ENCODE measurements at regions not wholly inside any gene's neighbourhood (a gene's known extent, or its start where the extent isn't known, plus 50 kb on each side); places are given as distances from the start of the nearest gene placed in this dataset.

DNA sequence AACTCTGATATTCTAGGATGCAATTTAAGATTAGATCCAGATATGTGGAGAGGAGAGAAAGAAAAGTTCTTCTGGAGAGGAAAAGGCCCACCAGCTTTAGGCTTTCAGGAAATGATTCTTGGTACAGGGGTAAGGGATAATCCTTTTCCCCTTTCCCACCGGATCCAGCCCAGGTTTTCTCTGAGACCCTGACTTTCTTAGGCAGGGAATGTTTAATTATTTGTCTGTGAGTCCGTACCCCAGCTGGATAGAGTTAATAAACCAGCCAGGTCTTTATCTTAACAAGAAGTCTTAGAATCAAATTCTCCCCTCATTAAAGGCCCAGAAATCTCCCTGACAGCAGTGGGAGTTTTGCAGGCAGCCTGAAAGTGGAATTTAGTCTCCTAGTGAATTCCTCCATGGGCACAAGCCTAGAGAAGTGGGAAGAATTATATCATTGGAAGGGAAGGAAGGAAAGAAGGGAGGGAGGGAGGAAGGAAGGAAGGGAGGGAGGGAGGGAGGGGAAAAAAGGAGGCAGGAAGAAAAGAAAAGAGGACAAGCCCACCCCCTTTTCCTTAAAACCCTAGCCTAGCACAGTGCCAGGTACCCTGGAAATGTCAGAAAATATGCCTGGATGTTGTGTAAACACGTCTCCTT is 189.0 kb downstream of the PLPP3 start:
- no peak overlapping the region for H3K27ac ChIP-seq
- 55 to 56% methylated on average over 3 of the region's 3 CpGs for WGBS, 2 donors

GRCh38 chr1:56389813-56390212 is 189.6 kb downstream of the PLPP3 start:
- TF ChIP-seq POLR2A (IDR thresholded peaks at IDR 0.05): no peak
- TF ChIP-seq, protein P1, sequence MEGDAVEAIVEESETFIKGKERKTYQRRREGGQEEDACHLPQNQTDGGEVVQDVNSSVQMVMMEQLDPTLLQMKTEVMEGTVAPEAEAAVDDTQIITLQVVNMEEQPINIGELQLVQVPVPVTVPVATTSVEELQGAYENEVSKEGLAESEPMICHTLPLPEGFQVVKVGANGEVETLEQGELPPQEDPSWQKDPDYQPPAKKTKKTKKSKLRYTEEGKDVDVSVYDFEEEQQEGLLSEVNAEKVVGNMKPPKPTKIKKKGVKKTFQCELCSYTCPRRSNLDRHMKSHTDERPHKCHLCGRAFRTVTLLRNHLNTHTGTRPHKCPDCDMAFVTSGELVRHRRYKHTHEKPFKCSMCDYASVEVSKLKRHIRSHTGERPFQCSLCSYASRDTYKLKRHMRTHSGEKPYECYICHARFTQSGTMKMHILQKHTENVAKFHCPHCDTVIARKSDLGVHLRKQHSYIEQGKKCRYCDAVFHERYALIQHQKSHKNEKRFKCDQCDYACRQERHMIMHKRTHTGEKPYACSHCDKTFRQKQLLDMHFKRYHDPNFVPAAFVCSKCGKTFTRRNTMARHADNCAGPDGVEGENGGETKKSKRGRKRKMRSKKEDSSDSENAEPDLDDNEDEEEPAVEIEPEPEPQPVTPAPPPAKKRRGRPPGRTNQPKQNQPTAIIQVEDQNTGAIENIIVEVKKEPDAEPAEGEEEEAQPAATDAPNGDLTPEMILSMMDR (IDR thresholded peaks at IDR 0.05): no peak
- TF ChIP-seq EP300 (IDR thresholded peaks at IDR 0.05): no peak
- Histone ChIP-seq H3K36me3 (no peaks in the 10 kb centered on the region), H3K27ac (no peak overlapping the region), H3K4me3 (no peak overlapping the region), H3K4me1 (peaks cover 0 to 4% (median 0%) of the 10 kb centered on the region in 4 donors), H3K27me3 (no peaks in the 10 kb centered on the region), H3K9me3 (no peaks in the 10 kb centered on the region)
- no peak for DNase-seq (ENCODE audit: low spot score in 2 of 2)
- WGBS, 2 donors: 82 to 95% methylated on average over 2 of the region's 2 CpGs

More for the DNA sequence above, 189.0 kb downstream of the PLPP3 start:
- H3K9me3 ChIP-seq: no peaks in the 10 kb centered on the region
- peaks cover 0 to 4% (median 0%) of the 10 kb centered on the region in 4 donors for H3K4me1 ChIP-seq
- H3K36me3 ChIP-seq: no peaks in the 10 kb centered on the region
- no peak overlapping the region for H3K4me3 ChIP-seq
- no peak for TF ChIP-seq EP300 (IDR thresholded peaks at IDR 0.05)
- TF ChIP-seq POLR2A (IDR thresholded peaks at IDR 0.05): no peak
- TF ChIP-seq, protein P1 (IDR thresholded peaks at IDR 0.05): no peak
- no peak for DNase-seq (ENCODE audit: low spot score in 2 of 2)
- H3K27me3 ChIP-seq: no peaks in the 10 kb centered on the region

DNA sequence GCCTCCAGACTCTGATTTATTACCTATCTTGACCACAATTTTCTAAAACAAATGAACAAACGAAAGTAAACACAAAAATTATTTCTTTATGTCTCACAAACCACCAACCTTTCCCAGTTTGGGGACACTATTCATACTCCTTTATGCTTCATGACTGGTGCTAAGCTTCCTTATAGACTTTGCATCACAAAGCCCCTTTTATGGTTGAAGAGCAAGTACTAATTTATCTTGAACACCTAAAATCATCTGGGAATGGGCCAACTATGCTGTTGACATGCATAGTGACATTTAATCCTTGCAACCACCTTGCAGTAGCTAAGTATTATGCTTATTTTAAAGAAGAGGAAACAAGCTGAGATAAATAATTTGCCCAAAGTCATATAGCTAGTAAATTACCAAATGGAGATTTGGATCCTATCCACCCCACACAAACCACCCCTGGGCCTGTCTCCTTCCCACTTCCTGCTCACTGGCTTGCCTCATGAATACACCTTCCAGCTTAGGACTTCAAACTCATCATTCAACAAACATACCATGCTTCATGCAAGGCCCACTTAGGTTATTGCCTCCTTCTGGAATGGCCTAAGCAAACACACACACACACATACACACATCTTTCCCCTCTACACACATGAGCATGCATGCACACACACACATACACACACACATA is 192.2 kb downstream of the PLPP3 start:
- no peak for DNase-seq (ENCODE audit: low spot score in 2 of 2)
- no peaks in the 10 kb centered on the region for H3K36me3 ChIP-seq
- H3K4me1 ChIP-seq: no peaks in the 10 kb centered on the region
- H3K27me3 ChIP-seq: no peaks in the 10 kb centered on the region
- 77 to 81% methylated on average over 1 of the region's 1 CpG for WGBS, 2 donors
- H3K9me3 ChIP-seq: no peaks in the 10 kb centered on the region
- H3K4me3 ChIP-seq: no peak overlapping the region
- no peak overlapping the region for H3K27ac ChIP-seq
- no peak for TF ChIP-seq EP300 (IDR thresholded peaks at IDR 0.05)
- TF ChIP-seq, protein P1 (IDR thresholded peaks at IDR 0.05): no peak
- no peak for TF ChIP-seq POLR2A (IDR thresholded peaks at IDR 0.05)

DNA sequence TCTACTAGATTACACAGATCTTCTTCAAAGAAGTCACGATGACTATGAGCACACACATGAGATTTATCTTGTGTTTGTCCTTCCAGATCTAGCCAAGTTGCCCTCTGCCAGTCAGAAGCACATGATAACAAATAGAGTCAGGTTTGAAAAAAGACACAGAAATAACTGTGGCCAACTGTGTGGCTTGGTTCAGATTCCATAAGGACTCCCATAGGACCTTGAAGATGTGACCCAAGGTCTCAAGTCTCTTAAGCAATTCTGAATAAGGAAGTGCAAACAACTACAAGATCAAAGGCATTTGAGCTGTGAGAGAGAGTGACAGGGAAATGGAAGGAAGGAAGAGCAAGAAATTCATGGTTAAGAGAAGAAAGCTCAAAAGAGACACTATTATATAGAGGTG is 194.0 kb downstream of the PLPP3 start:
- Histone ChIP-seq H3K36me3 (no peaks in the 10 kb centered on the region), H3K27me3 (no peaks in the 10 kb centered on the region), H3K4me1 (no peaks in the 10 kb centered on the region), H3K27ac (no peak overlapping the region), H3K4me3 (no peak overlapping the region), H3K9me3 (no peaks in the 10 kb centered on the region)
- no peak for DNase-seq (ENCODE audit: low spot score in 2 of 2)
- TF ChIP-seq EP300 (IDR thresholded peaks at IDR 0.05) (no peak), POLR2A (IDR thresholded peaks at IDR 0.05) (no peak)
- TF ChIP-seq, protein P1 (IDR thresholded peaks at IDR 0.05): no peak
- WGBS, 2 donors: 77 to 83% methylated on average over 1 of the region's 1 CpG

DNA sequence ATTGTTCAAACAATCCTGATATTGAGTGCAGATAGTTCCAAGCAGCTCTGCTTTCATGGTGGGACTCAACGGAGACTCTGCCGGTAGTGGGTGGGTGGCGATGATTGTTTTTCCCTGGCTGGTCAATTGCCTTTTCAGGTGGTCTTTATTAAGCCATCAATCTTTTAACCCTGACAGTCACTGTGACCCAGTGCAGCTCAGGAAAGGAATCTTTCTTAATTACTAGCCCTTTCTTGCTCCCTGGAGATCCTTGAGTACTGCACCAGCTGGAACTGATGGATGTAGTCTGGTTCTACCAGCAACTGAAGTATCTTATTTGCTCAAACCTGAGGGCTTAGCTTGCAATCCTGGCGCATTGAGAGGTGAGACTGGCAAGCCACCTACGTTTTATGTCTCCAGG is 196.4 kb downstream of the PLPP3 start:
- H3K9me3 ChIP-seq: no peaks in the 10 kb centered on the region
- H3K27ac ChIP-seq: no peak overlapping the region
- no peaks in the 10 kb centered on the region for H3K27me3 ChIP-seq
- H3K36me3 ChIP-seq: no peaks in the 10 kb centered on the region
- peaks cover 0 to 1% (median 0%) of the 10 kb centered on the region in 4 donors for H3K4me1 ChIP-seq
- 87 to 90% methylated on average over 5 of the region's 5 CpGs for WGBS, 2 donors
- no peak for DNase-seq (ENCODE audit: low spot score in 2 of 2)
- H3K4me3 ChIP-seq: no peak overlapping the region
- TF ChIP-seq, protein P1 (IDR thresholded peaks at IDR 0.05): no peak
- no peak for TF ChIP-seq POLR2A (IDR thresholded peaks at IDR 0.05)
- no peak for TF ChIP-seq EP300 (IDR thresholded peaks at IDR 0.05)

Measured in tibial nerve (tissue), 4 donors.